ENCODE measurements at regions not wholly inside any gene's neighbourhood (a gene's known extent, or its start where the extent isn't known, plus 50 kb on each side); places are given as distances from the start of the nearest gene placed in this dataset.
"Not testable (repeated sequence)": the region's sequence is repeated elsewhere in the genome, so short reads cannot be mapped to it uniquely, and the experiment has no call there.

DNA sequence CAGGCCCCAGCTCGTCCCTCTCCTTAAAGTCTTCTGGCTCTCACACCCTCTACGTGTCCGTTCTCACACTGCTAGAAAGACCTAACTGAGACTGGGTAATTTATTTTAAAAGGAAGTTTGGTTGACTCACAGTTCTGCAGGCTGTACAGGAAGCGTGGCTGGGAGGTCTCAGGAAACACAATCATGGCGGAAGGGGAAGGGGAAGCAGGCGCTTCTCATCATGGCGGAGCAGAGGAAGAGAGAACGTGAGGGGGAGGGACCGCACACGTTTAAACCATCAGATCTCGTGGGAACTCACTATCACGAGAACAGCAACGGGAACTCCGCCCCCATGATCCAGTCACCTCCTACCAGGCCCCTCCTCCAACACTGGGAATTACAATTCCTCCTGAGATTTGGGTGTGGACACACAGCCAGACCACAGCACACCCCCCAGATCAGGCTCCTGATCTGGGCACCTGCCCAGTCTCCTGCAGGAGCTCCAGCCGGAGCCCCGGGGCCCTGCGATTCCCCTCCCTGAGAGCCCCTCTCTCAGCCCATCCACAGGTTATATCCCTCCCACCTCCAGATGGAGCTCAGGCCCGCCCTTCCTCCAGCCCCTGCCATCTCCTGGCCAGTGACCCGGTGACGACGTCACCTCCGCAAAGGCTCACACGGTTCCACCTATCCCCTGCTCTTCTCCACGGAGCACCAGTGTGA, 170.2 kb downstream of the BRD1 start:
- TF ChIP-seq EZH2 (IDR thresholded peaks at IDR 0.05; ENCODE audit: low read length, unreplicated experiment), result no peak
- TF ChIP-seq, protein P1, sequence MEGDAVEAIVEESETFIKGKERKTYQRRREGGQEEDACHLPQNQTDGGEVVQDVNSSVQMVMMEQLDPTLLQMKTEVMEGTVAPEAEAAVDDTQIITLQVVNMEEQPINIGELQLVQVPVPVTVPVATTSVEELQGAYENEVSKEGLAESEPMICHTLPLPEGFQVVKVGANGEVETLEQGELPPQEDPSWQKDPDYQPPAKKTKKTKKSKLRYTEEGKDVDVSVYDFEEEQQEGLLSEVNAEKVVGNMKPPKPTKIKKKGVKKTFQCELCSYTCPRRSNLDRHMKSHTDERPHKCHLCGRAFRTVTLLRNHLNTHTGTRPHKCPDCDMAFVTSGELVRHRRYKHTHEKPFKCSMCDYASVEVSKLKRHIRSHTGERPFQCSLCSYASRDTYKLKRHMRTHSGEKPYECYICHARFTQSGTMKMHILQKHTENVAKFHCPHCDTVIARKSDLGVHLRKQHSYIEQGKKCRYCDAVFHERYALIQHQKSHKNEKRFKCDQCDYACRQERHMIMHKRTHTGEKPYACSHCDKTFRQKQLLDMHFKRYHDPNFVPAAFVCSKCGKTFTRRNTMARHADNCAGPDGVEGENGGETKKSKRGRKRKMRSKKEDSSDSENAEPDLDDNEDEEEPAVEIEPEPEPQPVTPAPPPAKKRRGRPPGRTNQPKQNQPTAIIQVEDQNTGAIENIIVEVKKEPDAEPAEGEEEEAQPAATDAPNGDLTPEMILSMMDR (conservative IDR thresholded peaks at IDR 0.05; ENCODE audit: low read depth, low read length), result no peak
- TF ChIP-seq EZH2phosphoT487 (IDR thresholded peaks at IDR 0.05; ENCODE audit: borderline replicate concordance, low read length), result no peak
- H3K9me2 ChIP-seq (replicated peaks; ENCODE audit: low read length), result no peaks in the 10 kb centered on the region
- no peaks in the 10 kb centered on the region for H3K4me1 ChIP-seq (ENCODE audit: insufficient read depth, low read length)
- no peaks in the 10 kb centered on the region for H3K36me3 ChIP-seq (ENCODE audit: low read depth, low read length)
- H4K20me1 ChIP-seq (ENCODE audit: low read length), result no peaks in the 10 kb centered on the region
- no peaks in the 10 kb centered on the region for H3F3A ChIP-seq (ENCODE audit: low read length, unreplicated experiment)
- ATAC-seq (no peak), DNase-seq (no peak)
- peaks cover 73% of the 10 kb centered on the region for H3K27me3 ChIP-seq (ENCODE audit: low read length)
- H2AFZ ChIP-seq (ENCODE audit: low read length), result no peak overlapping the region
- no peaks in the 10 kb centered on the region for H3K79me2 ChIP-seq (ENCODE audit: low read length)
- CTCF ChIA-PET, result no interaction called here
- intact Hi-C loops (cut with micrococcal nuclease), result no loop called here
- H3K4me2 ChIP-seq (ENCODE audit: low read length), result no peak overlapping the region
- no TSS peak for BruUV-seq (replicated peaks)
- H3K27ac ChIP-seq (ENCODE audit: low read length), result no peak overlapping the region
- POLR2A ChIA-PET (ENCODE audit: unreplicated experiment), result no interaction called here
- no peak overlapping the region for H3K9ac ChIP-seq (ENCODE audit: low read length)
- H3K9me3 ChIP-seq (ENCODE audit: low read length), result no peaks in the 10 kb centered on the region
- H3K4me3 ChIP-seq (ENCODE audit: low read length), result no peak overlapping the region

DNA sequence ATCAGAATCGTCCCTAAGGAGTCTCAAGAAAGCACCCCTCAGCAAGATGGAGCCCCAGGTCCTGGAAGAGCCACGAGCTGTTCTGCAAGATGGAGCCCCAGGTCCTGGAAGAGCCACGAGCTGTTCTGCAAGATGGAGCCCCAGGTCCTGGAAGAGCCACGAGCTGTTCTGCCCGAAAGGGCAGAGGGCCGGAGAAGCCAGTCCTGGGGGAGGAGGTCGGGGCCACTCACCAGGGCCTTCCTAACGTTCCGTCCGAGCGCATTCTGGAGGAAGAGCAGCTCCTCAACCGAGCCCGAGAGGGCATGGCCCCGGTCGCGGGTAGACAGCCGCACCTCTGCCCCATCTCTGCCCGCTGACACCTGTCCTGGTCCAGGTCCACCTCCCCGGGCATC, 170.8 kb downstream of the BRD1 start:
- H3K79me2 ChIP-seq (ENCODE audit: low read length); H3K4me1 ChIP-seq (ENCODE audit: insufficient read depth, low read length); H3K9me3 ChIP-seq (ENCODE audit: low read length); BruUV-seq (replicated peaks); H2AFZ ChIP-seq (ENCODE audit: low read length); CTCF ChIA-PET; POLR2A ChIA-PET (ENCODE audit: unreplicated experiment); DNase-seq; H3K9ac ChIP-seq (ENCODE audit: low read length); H3K27ac ChIP-seq (ENCODE audit: low read length); ATAC-seq; H3F3A ChIP-seq (ENCODE audit: low read length, unreplicated experiment); H3K9me2 ChIP-seq (replicated peaks; ENCODE audit: low read length); H3K4me2 ChIP-seq (ENCODE audit: low read length); H3K36me3 ChIP-seq (ENCODE audit: low read depth, low read length); H3K4me3 ChIP-seq (ENCODE audit: low read length); intact Hi-C loops (cut with micrococcal nuclease); H4K20me1 ChIP-seq (ENCODE audit: low read length): not testable (repeated sequence)
- H3K27me3 ChIP-seq (ENCODE audit: low read length), result peaks cover 72% of the 10 kb centered on the region

DNA sequence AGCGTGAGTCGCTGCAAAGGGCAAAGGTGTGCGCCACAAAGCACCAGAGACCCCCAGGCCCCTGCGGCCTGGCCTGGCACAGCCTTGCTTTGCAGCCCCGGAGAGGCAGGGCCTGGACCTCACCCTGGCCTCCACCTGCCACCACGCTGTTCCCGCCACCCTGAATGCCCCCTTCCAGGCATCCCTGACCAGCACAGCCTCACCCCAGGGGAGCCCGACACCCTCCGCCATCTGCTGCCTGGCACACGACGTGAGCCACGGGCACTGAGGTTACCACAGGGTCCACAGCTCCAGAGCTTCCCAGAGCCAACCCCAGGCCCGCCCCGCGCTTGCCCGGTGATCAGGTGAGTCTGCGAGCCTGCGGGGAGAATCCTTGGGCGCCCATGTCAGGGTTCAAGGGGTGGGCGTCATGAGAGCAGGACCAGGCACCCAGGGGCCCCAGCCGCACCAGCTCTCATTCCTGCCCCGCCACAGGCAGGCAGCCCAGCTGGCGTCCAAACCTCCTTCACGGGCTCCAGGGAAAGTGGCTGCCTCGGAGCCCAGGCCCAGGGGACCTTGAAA, 171.3 kb downstream of the BRD1 start:
- BruUV-seq (replicated peaks), result no TSS peak
- Histone ChIP-seq H3K4me1 (ENCODE audit: insufficient read depth, low read length) (no peaks in the 10 kb centered on the region), H3K79me2 (ENCODE audit: low read length) (no peaks in the 10 kb centered on the region), H3K27me3 (ENCODE audit: low read length) (peaks cover 71% of the 10 kb centered on the region), H3K27ac (ENCODE audit: low read length) (no peak overlapping the region), H2AFZ (ENCODE audit: low read length) (no peak overlapping the region), H3K36me3 (ENCODE audit: low read depth, low read length) (no peaks in the 10 kb centered on the region), H3F3A (ENCODE audit: low read length, unreplicated experiment) (no peaks in the 10 kb centered on the region), H4K20me1 (ENCODE audit: low read length) (no peaks in the 10 kb centered on the region), H3K4me2 (ENCODE audit: low read length) (no peak overlapping the region), H3K9me3 (ENCODE audit: low read length) (no peaks in the 10 kb centered on the region), H3K9me2 (replicated peaks; ENCODE audit: low read length) (no peaks in the 10 kb centered on the region), H3K4me3 (ENCODE audit: low read length) (no peak overlapping the region), H3K9ac (ENCODE audit: low read length) (no peak overlapping the region)
- ATAC-seq, result no peak
- CTCF ChIA-PET, result no interaction called here
- intact Hi-C loops (cut with micrococcal nuclease), result no loop called here
- POLR2A ChIA-PET (ENCODE audit: unreplicated experiment), result no interaction called here
- TF ChIP-seq EZH2 (IDR thresholded peaks at IDR 0.05; ENCODE audit: low read length, unreplicated experiment) (no peak), EZH2phosphoT487 (IDR thresholded peaks at IDR 0.05; ENCODE audit: borderline replicate concordance, low read length) (no peak)
- TF ChIP-seq, protein P1 (conservative IDR thresholded peaks at IDR 0.05; ENCODE audit: low read depth, low read length), result no peak
- DNase-seq, result no peak

Data from PC-3 (cell line).